SK-N-MC (cell line): ENCODE measurements at regions not wholly inside any gene's neighbourhood (a gene's known extent, or its start where the extent isn't known, plus 50 kb on each side); places are given as distances from the start of the nearest gene placed in this dataset.

ENCODE experiments used
- EZH2 ChIP-seq: fragments of 200-600 bp; sonication (generic); IDR thresholded peaks from one replicate; pipeline ENCODE4 v1.6.1; 2017; ENCODE audit warnings: antibody characterized with exemption
- POLR2AphosphoS5 ChIP-seq: IDR thresholded peaks from 2 replicates; pipeline ENCODE4 v1.6.1; 2012; ENCODE audit warnings: mild to moderate bottlenecking, low read depth, low read length, borderline replicate concordance

GRCh38 chr6:1086446-1087153 is 225.3 kb upstream of the FOXQ1 start:
- TF ChIP-seq EZH2 = no peak
- TF ChIP-seq POLR2AphosphoS5 = no peak
